ENCODE measurements at regions not wholly inside any gene's neighbourhood (a gene's known extent, or its start where the extent isn't known, plus 50 kb on each side); places are given as distances from the start of the nearest gene placed in this dataset.
"Not testable (repeated sequence)": the region's sequence is repeated elsewhere in the genome, so short reads cannot be mapped to it uniquely, and the experiment has no call there.

DNA sequence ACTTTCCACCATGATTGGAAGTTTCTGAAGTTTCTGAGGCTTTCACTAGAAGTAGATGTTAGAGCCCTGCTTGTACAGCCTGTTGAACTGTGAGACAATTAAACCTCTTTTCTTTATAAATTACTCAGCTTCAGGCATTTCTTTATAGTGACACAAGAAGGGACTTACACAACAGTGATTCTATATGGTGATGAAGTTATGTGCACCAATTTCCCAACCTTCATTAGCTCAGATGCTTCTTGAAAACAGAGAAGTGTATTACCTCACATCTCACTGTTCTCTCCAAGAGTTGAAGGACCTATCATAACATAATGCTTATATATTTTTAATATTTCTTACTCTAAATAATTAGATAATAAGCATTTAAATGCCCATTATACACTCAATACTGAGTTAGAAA is 202.1 kb upstream of the ANXA10 start:
- Histone ChIP-seq H3K4me1 (ENCODE audit: insufficient read depth, low read length) (no peaks in the 10 kb centered on the region), H3K36me3 (ENCODE audit: insufficient read depth, low read length) (no peaks in the 10 kb centered on the region), H2AFZ (ENCODE audit: low read depth, low read length) (no peak overlapping the region), H3K4me3 (ENCODE audit: low read length) (no peak overlapping the region), H3K27me3 (ENCODE audit: insufficient read depth, low read length) (no peaks in the 10 kb centered on the region), H3K9me3 (ENCODE audit: low read length) (peaks cover 6% of the 10 kb centered on the region)

DNA sequence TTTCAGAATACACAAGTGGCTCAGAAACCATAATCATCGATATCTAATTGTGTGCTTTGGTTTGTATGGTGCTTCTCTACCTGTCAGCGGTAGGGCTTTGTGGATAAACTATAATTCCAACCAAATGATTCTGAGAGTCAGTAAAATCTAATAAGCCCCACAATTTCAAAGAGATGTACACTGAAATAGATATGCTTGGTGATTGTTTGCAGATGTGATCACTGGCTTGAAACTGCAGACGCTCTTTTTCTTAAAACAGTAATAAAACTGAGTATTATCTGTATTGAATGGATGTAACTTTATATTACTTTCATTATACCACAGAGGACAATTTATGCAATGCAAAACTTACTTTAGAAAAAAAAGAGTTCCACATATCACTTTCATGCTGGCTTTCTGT is 198.8 kb upstream of the ANXA10 start:
- Histone ChIP-seq H3K27me3 (ENCODE audit: insufficient read depth, low read length) (no peaks in the 10 kb centered on the region), H2AFZ (ENCODE audit: low read depth, low read length) (no peak overlapping the region), H3K9me3 (ENCODE audit: low read length) (peaks cover 2% of the 10 kb centered on the region), H3K4me3 (ENCODE audit: low read length) (no peak overlapping the region), H3K36me3 (ENCODE audit: insufficient read depth, low read length) (no peaks in the 10 kb centered on the region), H3K4me1 (ENCODE audit: insufficient read depth, low read length) (peaks cover 8% of the 10 kb centered on the region)

DNA sequence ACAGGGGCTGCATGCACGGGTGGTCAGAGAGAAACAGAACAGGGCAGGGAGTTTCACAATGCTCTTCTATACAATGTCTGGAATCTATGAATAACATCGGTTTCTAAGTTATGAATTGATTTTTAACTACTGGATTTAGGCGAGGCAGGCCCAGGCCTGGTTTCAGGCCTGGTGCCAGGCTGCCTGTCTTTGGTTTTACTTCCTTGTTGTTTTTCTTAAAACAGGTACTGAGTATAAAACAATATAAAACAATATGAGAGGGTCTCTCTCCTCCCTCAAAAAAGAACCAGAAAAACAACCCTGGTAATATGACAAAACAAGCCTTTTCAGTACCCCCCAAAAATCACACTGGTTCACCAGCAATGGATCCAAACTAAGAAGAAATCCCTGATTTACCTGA is 196.1 kb upstream of the ANXA10 start:
- not testable (repeated sequence) for H3K4me3 ChIP-seq (ENCODE audit: low read length); H2AFZ ChIP-seq (ENCODE audit: low read depth, low read length); H3K9me3 ChIP-seq (ENCODE audit: low read length); H3K36me3 ChIP-seq (ENCODE audit: insufficient read depth, low read length); H3K27me3 ChIP-seq (ENCODE audit: insufficient read depth, low read length); H3K4me1 ChIP-seq (ENCODE audit: insufficient read depth, low read length)

DNA sequence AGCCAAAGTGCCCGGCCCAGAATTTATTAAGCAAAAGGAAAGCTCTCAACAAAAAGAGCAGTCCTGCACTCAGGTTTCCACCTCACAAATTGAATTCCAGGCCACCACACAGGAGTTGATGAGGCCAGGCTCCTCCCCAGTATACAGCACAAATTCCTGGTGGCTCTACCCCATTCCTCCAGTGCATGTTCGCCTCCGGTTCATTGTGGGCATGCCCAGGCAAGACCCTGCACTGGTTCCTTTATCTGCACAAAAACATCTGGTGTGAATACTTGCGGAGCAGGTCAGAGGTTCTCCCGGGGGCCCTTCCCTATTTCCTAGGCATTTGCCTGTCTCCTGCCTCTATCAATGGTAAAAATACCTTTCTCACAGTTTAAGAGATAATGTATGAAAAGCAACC is 195.2 kb upstream of the ANXA10 start:
- H3K27me3 ChIP-seq (ENCODE audit: insufficient read depth, low read length), result no peaks in the 10 kb centered on the region

DNA sequence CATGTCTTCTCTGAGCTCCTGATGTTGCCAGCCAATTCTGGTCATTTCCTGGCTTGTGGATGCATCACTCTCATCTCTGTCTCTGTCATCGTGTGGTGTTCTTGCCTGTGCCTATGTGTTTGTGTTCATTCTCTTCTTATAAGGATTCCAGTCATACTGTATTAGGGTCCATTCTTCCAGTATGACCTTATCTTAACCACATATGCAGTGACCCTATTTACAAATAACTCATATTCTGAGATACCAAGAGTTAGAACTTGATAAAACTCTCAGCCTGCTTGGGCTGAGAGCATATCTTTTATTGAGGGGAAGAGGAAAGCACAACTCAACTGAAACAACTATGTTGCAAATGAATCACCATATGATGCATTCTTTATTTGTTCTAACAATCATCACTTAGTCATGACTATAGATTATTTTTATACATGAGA is 189.0 kb upstream of the ANXA10 start:
- H3K4me1 ChIP-seq (ENCODE audit: insufficient read depth, low read length), result no peaks in the 10 kb centered on the region
- H3K4me3 ChIP-seq (ENCODE audit: low read length), result no peak overlapping the region
- H3K36me3 ChIP-seq (ENCODE audit: insufficient read depth, low read length), result no peaks in the 10 kb centered on the region
- H3K27me3 ChIP-seq (ENCODE audit: insufficient read depth, low read length), result no peaks in the 10 kb centered on the region
- no peak overlapping the region for H2AFZ ChIP-seq (ENCODE audit: low read depth, low read length)
- H3K9me3 ChIP-seq (ENCODE audit: low read length), result no peaks in the 10 kb centered on the region

More for the DNA sequence above, 195.2 kb upstream of the ANXA10 start:
- H3K36me3 ChIP-seq (ENCODE audit: insufficient read depth, low read length), result no peaks in the 10 kb centered on the region
- H3K4me1 ChIP-seq (ENCODE audit: insufficient read depth, low read length), result peaks cover 8% of the 10 kb centered on the region
- no peak overlapping the region for H2AFZ ChIP-seq (ENCODE audit: low read depth, low read length)
- H3K4me3 ChIP-seq (ENCODE audit: low read length), result no peak overlapping the region
- H3K9me3 ChIP-seq (ENCODE audit: low read length), result no peaks in the 10 kb centered on the region

DNA sequence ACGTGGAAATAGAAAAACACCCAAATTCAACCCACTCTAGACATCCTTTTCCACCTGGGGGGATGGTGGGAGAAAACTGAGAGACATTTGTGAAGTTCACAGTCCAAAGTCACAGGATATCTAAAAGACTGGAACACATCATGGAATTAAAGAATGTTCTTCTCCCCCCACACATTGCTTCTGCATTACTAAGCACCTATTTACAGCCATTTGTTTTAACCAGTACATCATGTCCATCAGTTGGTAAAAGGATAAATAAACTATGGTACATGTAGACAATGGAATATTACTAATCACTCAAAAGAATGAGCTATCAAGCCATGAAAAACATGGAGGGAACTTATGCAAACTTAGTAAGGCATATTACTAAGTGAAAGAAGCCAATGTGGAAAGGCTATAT is 185.5 kb upstream of the ANXA10 start:
- peaks cover 7% of the 10 kb centered on the region for H3K4me1 ChIP-seq (ENCODE audit: insufficient read depth, low read length)
- H3K27me3 ChIP-seq (ENCODE audit: insufficient read depth, low read length), result no peaks in the 10 kb centered on the region
- no peak overlapping the region for H3K4me3 ChIP-seq (ENCODE audit: low read length)
- no peaks in the 10 kb centered on the region for H3K36me3 ChIP-seq (ENCODE audit: insufficient read depth, low read length)
- H3K9me3 ChIP-seq (ENCODE audit: low read length), result no peaks in the 10 kb centered on the region
- no peak overlapping the region for H2AFZ ChIP-seq (ENCODE audit: low read depth, low read length)

DNA sequence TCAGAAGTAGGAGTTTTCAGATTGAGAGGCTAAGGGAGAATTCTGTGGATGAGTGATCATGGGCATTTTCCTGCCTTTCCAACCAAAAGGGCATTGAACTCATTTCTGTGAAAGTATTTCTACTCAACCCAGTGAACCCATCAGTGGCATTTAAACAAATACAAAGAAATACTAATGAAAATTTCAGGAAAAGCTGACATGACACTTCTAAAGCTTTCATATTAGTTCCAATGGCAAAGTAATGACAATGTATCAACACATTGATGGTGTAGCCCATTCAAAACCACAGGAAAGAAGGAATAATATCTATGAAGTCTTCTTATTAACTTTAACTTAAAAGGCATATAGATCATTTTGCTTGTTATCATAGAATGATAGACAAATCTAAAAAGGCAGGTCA is 183.5 kb upstream of the ANXA10 start:
- H2AFZ ChIP-seq (ENCODE audit: low read depth, low read length), result no peak overlapping the region
- H3K27me3 ChIP-seq (ENCODE audit: insufficient read depth, low read length), result no peaks in the 10 kb centered on the region
- H3K4me1 ChIP-seq (ENCODE audit: insufficient read depth, low read length), result peaks cover 7% of the 10 kb centered on the region
- no peak overlapping the region for H3K4me3 ChIP-seq (ENCODE audit: low read length)
- no peaks in the 10 kb centered on the region for H3K36me3 ChIP-seq (ENCODE audit: insufficient read depth, low read length)
- H3K9me3 ChIP-seq (ENCODE audit: low read length), result no peaks in the 10 kb centered on the region

DNA sequence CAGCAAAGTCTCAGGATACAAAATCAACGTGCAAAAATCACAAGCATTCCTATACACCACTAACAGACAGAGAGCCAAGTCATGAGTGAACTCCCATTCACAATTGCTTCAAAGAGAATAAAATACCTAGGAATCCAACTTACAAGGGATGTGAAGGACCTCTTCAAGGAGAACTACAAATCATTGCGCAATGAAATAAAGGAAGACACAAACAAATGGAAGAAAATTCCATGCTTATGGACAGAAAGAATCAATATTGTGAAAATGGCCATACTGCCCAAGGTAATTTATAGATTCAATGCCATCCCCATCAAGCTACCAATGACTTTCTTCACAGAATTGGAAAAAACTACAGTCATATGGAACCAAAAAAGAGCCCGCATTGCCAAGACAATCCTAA is 179.8 kb upstream of the ANXA10 start:
- H3K36me3 ChIP-seq (ENCODE audit: insufficient read depth, low read length); H3K9me3 ChIP-seq (ENCODE audit: low read length); H3K4me3 ChIP-seq (ENCODE audit: low read length); H3K27me3 ChIP-seq (ENCODE audit: insufficient read depth, low read length); H2AFZ ChIP-seq (ENCODE audit: low read depth, low read length); H3K4me1 ChIP-seq (ENCODE audit: insufficient read depth, low read length): not testable (repeated sequence)

DNA sequence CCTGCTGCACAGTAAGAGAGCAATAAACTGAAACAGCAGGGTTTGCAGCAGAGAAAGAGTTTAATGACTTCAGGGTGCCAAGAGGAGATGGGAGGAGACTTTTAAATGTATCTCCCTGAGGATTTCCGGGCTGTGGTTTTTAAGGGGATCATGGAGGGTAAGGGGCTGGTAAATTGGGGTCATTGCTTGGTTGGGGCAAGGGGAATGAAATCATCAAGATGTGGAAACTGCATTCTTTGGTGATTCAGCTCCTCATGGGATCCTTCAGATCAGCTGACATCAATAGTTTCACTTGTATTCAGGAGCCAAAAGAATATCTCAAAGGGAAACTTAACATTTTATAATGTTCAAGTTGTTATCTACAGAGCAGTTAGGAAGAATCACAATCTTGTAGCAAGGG is 174.3 kb upstream of the ANXA10 start:
- no peak overlapping the region for H2AFZ ChIP-seq (ENCODE audit: low read depth, low read length)
- no peak overlapping the region for H3K4me3 ChIP-seq (ENCODE audit: low read length)
- no peaks in the 10 kb centered on the region for H3K27me3 ChIP-seq (ENCODE audit: insufficient read depth, low read length)
- H3K36me3 ChIP-seq (ENCODE audit: insufficient read depth, low read length), result no peaks in the 10 kb centered on the region
- H3K4me1 ChIP-seq (ENCODE audit: insufficient read depth, low read length), result no peaks in the 10 kb centered on the region
- H3K9me3 ChIP-seq (ENCODE audit: low read length), result no peaks in the 10 kb centered on the region

DNA sequence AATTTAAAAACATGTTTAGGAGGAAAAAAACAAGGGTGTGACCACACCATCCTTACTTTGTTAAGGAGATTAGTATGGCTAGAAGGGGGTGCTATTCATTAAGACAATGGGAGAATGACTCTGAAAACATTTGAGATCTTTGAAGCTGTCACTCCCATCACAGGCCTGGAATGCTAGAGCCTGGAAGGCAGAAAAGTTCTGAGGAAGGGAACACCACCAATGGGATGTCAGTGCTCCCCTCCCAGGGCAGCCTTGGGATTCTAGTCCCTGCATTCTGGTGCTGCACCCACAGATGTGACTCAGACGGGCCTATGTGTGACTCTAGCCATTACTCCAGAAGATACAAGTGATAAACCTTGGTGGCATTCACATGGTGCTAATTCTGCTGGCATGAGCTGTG is 162.2 kb upstream of the ANXA10 start:
- peaks cover 9% of the 10 kb centered on the region for H3K4me1 ChIP-seq (ENCODE audit: insufficient read depth, low read length)
- no peak overlapping the region for H2AFZ ChIP-seq (ENCODE audit: low read depth, low read length)
- no peaks in the 10 kb centered on the region for H3K27me3 ChIP-seq (ENCODE audit: insufficient read depth, low read length)
- no peaks in the 10 kb centered on the region for H3K9me3 ChIP-seq (ENCODE audit: low read length)
- H3K4me3 ChIP-seq (ENCODE audit: low read length), result no peak overlapping the region
- no peaks in the 10 kb centered on the region for H3K36me3 ChIP-seq (ENCODE audit: insufficient read depth, low read length)

DNA sequence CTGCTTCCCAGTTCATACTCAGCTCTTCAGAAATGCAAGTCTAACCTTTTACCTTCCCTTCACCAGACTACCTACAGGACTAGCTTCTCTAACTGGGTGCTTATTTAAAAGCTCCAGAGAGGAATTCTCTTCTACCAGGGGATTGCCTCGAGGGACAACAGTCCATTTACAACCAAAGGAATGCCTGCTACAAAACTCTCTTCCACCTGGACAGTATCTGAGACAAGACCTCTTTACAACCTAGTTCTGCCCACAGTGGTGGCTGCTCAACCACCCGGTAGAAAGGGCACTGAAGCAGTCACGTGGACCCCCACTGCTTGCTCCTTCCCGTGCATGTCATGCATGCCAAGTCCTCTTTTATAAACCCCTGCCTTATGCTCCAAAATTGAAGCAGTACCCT is 158.1 kb upstream of the ANXA10 start:
- Histone ChIP-seq H3K27me3 (ENCODE audit: insufficient read depth, low read length) (no peaks in the 10 kb centered on the region), H3K4me3 (ENCODE audit: low read length) (no peak overlapping the region), H2AFZ (ENCODE audit: low read depth, low read length) (no peak overlapping the region), H3K9me3 (ENCODE audit: low read length) (no peaks in the 10 kb centered on the region), H3K36me3 (ENCODE audit: insufficient read depth, low read length) (no peaks in the 10 kb centered on the region), H3K4me1 (ENCODE audit: insufficient read depth, low read length) (peaks cover 9% of the 10 kb centered on the region)

DNA sequence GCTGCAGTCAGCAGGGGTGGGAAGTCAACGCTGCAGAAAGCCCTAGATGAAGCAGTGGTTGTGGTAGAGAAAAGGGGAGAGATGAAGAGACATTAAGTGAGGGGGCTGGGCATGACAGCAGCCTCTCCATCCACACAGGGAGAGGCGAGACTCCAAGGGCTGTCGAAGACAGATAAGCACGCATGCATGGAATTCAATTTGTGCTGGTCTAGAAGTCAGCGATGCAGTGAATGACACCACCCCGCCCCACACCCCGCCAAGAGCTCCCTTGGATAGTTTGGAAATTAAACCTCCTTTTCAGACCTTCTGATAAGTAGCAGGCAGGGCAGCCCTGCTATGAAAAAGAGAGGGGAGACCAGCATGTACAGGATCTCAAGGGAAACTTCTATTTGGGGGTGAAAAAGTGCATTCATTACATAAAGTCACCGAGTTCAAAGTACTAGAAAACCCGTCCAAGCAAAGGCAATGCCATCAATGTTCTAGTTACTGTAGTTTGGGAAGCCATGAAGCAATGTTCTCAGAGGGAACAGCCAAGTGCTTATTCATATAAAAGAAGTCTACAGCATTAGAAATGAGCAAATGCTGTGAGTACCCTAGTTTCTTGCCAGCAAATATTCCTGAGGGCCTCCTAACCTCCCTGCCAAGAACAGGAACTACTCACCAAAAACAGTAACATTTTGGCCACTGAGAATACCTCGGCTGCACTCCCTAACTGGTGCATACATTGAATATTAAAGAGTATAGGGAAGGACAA is 152.3 kb upstream of the ANXA10 start:
- H3K4me1 ChIP-seq (ENCODE audit: insufficient read depth, low read length), result no peaks in the 10 kb centered on the region
- no peaks in the 10 kb centered on the region for H3K36me3 ChIP-seq (ENCODE audit: insufficient read depth, low read length)
- no peak overlapping the region for H3K4me3 ChIP-seq (ENCODE audit: low read length)
- H3K9me3 ChIP-seq (ENCODE audit: low read length), result no peaks in the 10 kb centered on the region
- no peak overlapping the region for H2AFZ ChIP-seq (ENCODE audit: low read depth, low read length)
- no peaks in the 10 kb centered on the region for H3K27me3 ChIP-seq (ENCODE audit: insufficient read depth, low read length)

DNA sequence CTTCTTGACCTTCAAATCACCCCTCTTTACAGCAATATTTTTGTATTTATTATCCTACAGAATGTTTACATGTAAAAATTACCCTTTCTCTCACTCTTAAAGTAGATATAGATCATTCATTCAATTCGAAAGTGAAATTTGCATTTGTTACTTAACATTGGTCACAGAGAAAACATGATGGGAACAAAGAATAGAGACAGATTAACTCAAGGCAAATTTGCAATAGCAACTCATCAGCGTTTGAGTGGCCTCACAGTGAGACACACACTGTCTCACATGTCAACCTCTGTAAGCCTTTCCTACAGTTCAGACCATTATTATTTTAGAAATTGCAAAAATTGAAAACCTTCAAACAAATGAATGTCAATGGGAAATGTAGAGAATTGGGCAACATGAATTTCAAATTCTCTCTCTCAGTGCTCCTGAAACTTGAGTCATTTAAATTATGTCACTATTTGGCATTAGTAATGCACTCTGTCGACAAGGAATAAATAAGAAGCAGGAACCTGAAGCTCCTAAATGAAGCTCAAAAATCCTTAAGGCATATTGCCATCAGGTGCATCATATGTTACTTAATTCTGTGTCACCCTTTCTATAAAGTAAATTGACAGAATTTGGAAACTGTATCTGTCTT is 148.3 kb upstream of the ANXA10 start:
- no peaks in the 10 kb centered on the region for H3K27me3 ChIP-seq (ENCODE audit: insufficient read depth, low read length)
- H3K4me1 ChIP-seq (ENCODE audit: insufficient read depth, low read length), result no peaks in the 10 kb centered on the region
- no peak overlapping the region for H3K4me3 ChIP-seq (ENCODE audit: low read length)
- H3K36me3 ChIP-seq (ENCODE audit: insufficient read depth, low read length), result no peaks in the 10 kb centered on the region
- no peak overlapping the region for H2AFZ ChIP-seq (ENCODE audit: low read depth, low read length)
- no peaks in the 10 kb centered on the region for H3K9me3 ChIP-seq (ENCODE audit: low read length)

DNA sequence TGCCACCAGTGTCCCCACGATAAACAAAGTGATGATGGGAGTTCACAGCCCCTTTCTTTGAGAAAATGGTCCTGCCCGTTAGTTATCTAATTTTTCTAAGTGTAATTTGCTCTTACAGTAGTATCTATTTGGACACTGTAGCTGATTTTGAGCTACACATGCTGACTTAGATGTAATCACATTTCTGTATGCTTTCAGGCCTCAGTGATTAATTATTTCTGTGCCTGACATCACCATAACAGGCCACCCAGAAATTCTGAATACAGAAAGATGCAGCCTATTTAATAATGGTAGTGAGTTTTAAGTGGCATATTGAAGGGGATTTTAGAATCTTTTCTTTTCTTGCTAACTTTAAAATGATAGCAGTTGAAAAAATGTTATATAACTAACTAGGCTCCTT is 147.6 kb upstream of the ANXA10 start:
- no peaks in the 10 kb centered on the region for H3K36me3 ChIP-seq (ENCODE audit: insufficient read depth, low read length)
- H2AFZ ChIP-seq (ENCODE audit: low read depth, low read length), result no peak overlapping the region
- no peaks in the 10 kb centered on the region for H3K9me3 ChIP-seq (ENCODE audit: low read length)
- H3K27me3 ChIP-seq (ENCODE audit: insufficient read depth, low read length), result no peaks in the 10 kb centered on the region
- no peaks in the 10 kb centered on the region for H3K4me1 ChIP-seq (ENCODE audit: insufficient read depth, low read length)
- H3K4me3 ChIP-seq (ENCODE audit: low read length), result no peak overlapping the region

Data from neuron (in vitro differentiated cells).